Activated T-cell treated with anti-CD3 and anti-CD28 coated beads, Interleukin-2, amount 50 U/mL, for 1 hour (primary cell): ENCODE measurements at regions not wholly inside any gene's neighbourhood (a gene's known extent, or its start where the extent isn't known, plus 50 kb on each side); places are given as distances from the start of the nearest gene placed in this dataset.
A peak's percentile ranks its signal among the peaks of the same experiment; 100 is the strongest.

ENCODE experiments used
- DNase-seq: peaks from one replicate; pipeline ENCODE4 v3.0.0-alpha.2; 2020

- DNase-seq = peak; percentile 45
Measured at GRCh38 chr7:28296571-28297483, 115.5 kb upstream of the CREB5 start.

DNA sequence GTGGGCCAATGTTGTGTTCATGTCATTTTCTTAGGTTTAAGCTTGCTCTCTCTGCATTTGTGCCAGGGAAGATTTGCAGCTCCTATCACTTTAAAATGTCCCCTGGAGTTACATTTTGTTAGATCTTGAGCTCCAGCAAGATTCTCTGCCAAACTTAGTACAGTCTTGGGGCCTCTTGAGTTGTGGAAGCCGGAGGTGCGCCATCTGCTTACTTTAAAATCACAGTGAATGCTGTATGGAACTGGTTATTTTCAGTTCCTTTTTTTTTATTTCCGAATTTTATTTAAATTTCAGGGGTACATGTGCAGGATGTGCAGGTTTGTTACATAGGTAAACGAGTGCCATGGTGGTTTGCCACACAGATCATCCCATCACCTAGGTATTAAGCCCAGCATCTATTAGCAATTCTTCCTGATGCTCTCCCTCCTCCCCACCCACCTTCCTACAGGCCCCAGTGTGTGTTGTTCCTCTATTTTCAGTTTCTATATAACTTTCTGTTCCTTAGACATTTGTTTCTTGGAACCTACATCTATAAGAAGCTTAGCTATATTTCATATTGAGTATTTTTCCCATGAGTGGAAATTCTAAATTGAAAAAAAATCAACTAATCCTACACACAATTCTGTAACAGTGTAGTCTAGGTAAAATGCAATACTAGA, 114.4 kb upstream of the CREB5 start:
- no peak for DNase-seq

- no peak for DNase-seq
Measured at GRCh38 chr7:28298870-28299518, 113.3 kb upstream of the CREB5 start.

DNA sequence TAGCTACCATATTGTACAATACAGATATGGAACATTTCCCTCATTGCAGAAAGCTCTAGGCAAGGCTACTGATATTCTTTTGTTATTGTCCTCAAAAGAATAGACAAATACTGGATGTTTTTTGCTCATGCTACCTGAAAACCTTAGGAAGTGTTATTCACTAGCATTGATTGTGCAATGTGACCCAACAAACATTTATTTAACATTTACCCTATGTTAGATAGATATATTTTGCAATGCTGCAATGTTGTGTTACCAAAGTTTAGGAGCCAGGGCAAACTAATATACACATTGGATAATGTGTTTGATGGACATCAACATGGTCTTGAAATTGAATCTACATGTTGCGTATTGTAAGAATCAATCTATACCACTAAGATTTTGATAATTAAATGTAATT, 112.8 kb upstream of the CREB5 start:
- DNase-seq = no peak

DNA sequence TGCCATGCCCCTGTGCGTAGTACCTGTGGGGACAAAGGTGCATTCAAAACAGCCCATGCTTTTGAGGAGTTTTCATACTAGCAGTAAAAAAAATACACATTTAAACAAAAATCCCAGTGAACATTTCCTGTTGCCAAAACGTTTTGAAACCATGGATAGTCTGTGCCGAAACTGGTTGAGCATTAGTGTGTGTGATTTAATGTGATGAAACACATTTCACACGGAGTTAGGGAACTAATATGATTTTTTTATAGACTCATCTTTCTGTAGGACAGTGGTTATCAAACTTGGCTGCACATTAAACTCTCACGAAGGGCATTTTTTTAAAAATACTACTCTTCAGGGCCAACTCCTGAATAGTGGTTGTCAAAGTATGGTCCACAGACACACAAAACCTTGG, 111.8 kb upstream of the CREB5 start:
- DNase-seq = no peak

DNA sequence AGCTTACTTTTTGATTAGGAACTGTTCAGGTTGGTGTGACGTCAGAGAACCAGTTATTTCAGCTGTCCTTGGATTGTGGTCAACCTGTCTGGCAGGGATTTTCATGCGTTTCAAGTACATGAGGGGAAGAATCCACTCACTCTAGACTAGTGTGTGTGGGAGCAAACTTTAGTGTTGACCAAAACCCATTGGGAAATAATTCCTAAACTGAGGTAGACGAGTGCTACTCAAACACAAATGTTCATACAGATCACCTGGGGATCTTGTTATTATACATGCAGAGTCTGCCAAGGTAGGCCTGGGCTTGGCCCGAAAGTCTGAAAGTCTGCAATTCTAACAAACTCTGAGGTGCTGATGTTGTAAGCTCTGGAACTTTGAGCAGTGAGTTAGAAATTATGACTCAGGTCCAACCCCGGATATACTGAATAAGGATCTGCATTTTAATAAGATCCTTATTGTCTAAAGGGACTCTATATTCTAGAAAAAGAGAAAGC, 111.1 kb upstream of the CREB5 start:
- no peak for DNase-seq

- no peak for DNase-seq
Measured at GRCh38 chr7:28304290-28304689, 108.0 kb upstream of the CREB5 start.

DNA sequence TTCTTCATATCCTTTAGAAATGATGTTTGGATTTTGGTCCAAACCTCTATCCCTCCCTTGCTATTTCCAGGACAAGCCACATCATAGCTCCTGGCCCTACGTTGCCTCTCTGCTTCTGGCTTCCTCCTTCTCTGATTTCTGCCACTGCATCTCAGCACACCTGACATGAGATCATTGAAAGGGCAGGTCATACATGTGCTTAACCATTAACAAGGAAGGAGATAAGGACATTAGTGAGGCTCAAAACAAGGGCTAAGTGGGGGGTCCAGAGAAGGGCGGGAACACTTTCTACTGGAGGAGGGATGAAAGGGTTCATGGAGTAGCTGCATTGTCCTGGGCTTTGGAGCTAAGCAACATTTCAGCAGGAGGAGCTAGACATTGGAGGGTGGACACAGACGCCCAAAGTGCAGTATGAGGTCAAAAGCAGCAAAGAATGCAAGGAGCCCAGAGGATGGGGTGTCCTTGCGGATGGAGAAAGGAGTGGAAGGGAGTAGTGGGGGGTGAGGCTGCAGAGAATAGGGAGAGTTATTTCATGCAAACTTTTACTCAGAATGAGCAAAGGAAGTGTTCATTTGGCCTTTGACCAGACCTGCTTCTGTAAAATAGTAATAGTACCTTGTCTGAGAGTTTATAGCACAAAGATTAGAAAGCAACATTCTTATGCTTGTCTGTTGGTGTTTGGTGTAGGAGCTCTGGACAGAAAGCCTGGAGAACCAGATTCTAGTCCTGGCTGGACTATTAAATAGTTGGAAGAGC, 102.4 kb upstream of the CREB5 start:
- DNase-seq = no peak

DNA sequence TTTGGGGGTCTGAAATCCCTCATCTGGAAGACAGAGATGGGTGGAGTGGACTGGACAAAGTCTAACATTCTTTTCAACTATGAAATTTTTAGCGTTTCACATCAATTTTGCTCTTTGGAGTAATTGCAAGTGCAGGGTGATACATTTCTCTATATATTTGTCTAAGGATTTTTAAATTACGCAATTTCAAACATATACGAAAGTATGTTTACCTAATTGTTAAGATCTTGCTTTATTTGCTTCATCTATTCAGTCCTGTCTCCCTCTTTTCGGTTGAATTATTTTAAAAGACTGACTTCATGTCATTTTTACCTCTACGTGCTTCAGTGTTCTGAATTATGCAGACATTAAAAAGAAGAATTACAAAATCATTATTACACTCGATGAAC, 101.9 kb upstream of the CREB5 start:
- no peak for DNase-seq

GRCh38 chr7:28311670-28312069, 100.6 kb upstream of the CREB5 start:
- DNase-seq = no peak

GRCh38 chr7:28312948-28313347, 99.4 kb upstream of the CREB5 start:
- no peak for DNase-seq

DNA sequence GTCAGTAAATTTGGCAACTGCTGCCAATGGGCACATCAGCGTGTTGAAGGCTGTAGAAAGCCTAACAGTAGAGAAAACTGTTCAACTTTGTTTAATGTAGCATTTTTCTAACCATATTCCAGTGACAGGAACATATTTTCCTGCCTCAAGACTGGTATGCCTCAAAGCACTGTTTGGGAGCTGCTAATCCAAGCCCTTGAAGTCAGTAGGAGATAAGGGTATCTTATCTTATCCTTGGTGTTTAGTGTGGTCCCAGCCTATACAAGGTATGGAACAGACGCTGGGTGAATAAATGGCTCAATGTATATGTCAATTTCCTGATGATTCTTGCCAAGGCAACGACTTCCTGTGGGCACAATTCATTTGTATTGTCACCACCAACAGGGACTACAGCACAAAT, 97.5 kb upstream of the CREB5 start:
- no peak for DNase-seq

DNA sequence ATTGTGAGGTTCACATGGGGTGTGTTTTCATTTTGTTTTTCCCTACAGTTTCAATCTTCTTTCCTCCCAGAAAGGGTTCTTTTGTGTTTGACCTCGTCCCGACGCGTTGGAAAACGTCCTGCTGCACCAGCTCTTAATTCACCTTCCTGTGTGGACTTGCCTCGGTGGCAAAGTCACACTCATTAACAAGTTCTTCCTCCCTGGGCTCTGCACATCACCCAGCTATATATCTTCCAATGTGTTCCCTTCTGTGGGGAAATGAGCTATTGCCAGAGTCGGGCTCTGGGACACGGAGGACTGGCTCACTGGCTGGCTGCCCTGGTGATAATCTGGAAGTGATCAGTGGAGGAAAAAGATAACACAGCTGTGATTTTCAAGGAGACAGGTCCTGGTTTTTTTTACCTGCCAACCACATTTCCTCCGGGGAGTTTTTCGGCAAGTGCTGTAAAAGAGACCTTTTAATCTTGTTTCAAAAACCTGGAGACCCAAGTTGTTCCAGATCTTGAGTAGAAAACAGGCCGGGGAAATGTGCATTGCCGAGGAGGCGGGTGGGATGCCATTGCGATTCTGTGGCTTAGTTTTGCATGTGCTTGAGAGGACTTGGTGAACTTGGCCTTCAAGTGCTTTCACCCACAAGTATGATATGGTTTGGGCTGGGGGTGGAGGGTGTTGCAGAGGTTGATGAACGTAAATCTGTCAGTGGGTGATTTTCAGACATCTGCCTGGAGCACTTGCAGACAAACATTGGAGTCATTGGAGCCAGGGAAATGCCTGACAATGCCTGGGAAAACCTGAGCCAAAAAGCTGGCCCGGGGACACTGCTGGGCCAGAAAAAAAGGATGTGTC, 96.5 kb upstream of the CREB5 start:
- DNase-seq = no peak

GRCh38 chr7:28316489-28316888, 95.8 kb upstream of the CREB5 start:
- DNase-seq = no peak

- DNase-seq = no peak
Measured at GRCh38 chr7:28318101-28318762, 94.1 kb upstream of the CREB5 start.

GRCh38 chr7:28323833-28324232, 88.5 kb upstream of the CREB5 start:
- no peak for DNase-seq

DNA sequence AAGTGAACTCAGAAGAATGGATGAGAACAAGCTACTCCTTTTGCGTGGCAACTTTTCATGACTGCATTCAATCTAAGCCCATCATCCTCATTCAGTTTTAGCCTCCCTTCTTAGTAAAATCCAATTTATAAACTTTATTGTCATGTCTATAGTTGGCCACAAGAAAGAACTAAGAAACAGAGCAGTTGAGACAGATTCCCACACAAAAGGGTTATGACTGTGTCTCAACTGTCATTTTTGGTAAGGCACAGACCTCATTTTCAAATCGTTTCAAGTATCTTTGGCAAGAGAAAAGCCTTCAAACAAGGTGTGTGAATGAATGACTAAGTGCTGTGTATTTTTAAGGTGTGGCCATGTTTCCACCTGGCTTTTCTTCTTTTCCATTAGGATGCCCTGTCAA, 84.2 kb upstream of the CREB5 start:
- DNase-seq = no peak

- no peak for DNase-seq
Measured at GRCh38 chr7:28328822-28329660, 83.3 kb upstream of the CREB5 start.

GRCh38 chr7:28329661-28330363, 82.5 kb upstream of the CREB5 start:
- no peak for DNase-seq
